ENCODE measurements at regions not wholly inside any gene's neighbourhood (a gene's known extent, or its start where the extent isn't known, plus 50 kb on each side); places are given as distances from the start of the nearest gene placed in this dataset.

DNA sequence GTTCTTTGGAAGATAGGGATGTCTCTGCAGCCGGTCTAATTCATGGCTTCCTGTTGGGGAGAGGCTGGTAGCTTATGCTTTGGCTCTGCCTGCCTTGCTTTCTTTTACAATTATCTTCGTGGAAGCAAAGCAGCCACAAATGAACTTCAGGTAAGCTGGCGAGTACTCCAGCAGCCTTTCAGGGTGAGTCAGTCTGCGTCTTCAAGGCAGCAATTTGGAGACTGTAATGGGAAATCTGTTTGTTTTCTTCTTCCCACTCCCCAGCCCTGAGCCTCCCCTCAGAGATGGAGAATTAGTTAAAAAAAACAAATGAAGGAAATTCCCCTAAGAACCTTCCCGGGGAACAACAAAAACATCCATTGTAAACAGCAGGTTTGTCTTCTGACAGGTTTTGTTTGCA, 100.1 kb downstream of the PSAT1 start (continued):
- no peak for TF ChIP-seq ASH2L (IDR thresholded peaks at IDR 0.05; ENCODE audit: low read length)
- TF ChIP-seq, protein P1, sequence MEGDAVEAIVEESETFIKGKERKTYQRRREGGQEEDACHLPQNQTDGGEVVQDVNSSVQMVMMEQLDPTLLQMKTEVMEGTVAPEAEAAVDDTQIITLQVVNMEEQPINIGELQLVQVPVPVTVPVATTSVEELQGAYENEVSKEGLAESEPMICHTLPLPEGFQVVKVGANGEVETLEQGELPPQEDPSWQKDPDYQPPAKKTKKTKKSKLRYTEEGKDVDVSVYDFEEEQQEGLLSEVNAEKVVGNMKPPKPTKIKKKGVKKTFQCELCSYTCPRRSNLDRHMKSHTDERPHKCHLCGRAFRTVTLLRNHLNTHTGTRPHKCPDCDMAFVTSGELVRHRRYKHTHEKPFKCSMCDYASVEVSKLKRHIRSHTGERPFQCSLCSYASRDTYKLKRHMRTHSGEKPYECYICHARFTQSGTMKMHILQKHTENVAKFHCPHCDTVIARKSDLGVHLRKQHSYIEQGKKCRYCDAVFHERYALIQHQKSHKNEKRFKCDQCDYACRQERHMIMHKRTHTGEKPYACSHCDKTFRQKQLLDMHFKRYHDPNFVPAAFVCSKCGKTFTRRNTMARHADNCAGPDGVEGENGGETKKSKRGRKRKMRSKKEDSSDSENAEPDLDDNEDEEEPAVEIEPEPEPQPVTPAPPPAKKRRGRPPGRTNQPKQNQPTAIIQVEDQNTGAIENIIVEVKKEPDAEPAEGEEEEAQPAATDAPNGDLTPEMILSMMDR (IDR thresholded peaks at IDR 0.05; ENCODE audit: control extremely low read depth in 1 of 3, insufficient read depth in 1 of 3, low read depth in 1 of 3, low read length in 3 of 3): no peak
- TF ChIP-seq CTBP2 (IDR thresholded peaks at IDR 0.05; ENCODE audit: borderline replicate concordance, insufficient read depth, insufficient read length, low read length): no peak
